GM12878 (cell line): ENCODE measurements at regions not wholly inside any gene's neighbourhood (a gene's known extent, or its start where the extent isn't known, plus 50 kb on each side); places are given as distances from the start of the nearest gene placed in this dataset.

ENCODE experiments used
- ASH2L ChIP-seq: fragments of 300-600, 200-600 bp; sonication (generic); IDR thresholded peaks from 2 replicates; pipeline ENCODE4 v1.6.1; 2017; ENCODE audit warnings: low read depth, mild to moderate bottlenecking, borderline replicate concordance
- ATF7 ChIP-seq: fragments of 450-650 bp; IDR thresholded peaks from 2 replicates; pipeline ENCODE4 v1.6.1; 2016; ENCODE audit warnings: low read depth, mild to moderate bottlenecking
- BCL11A ChIP-seq: IDR thresholded peaks from 2 replicates; pipeline ENCODE4 v1.6.1; 2011; ENCODE audit warnings: low read depth, low read length
- EP300 ChIP-seq, 2 experiments: fragments of 150-350 bp in 1 of 2; IDR thresholded peaks; 2 replicates each; pipeline ENCODE4 v1.6.1; 2011 to 2012; ENCODE audit warnings: low read depth in 2 of 2, low read length in 2 of 2, borderline replicate concordance in 1 of 2, improper control_type of control experiment in 1 of 2, inconsistent platforms in 1 of 2; ENCODE audit not compliant: control insufficient read depth in 1 of 2
- ESRRA ChIP-seq: IDR thresholded peaks from 2 replicates; pipeline ENCODE4 v1.6.1; 2012; ENCODE audit warnings: mild to moderate bottlenecking, low read length, improper control_type of control experiment
- KDM1A ChIP-seq: fragments of 200-600 bp; sonication (generic); IDR thresholded peaks from 2 replicates; pipeline ENCODE4 v1.6.1; 2016; ENCODE audit warnings: borderline replicate concordance
- NFYB ChIP-seq: IDR thresholded peaks from 2 replicates; pipeline ENCODE4 v1.6.1; 2011; ENCODE audit warnings: low read depth, mild to moderate bottlenecking, low read length, improper control_type of control experiment, moderate library complexity; ENCODE audit not compliant: insufficient read depth
- POLR2A ChIP-seq: IDR thresholded peaks from 2 replicates; pipeline ENCODE4 v1.6.1; 2011; ENCODE audit warnings: low read depth, mild to moderate bottlenecking, low read length
- POLR2AphosphoS5 ChIP-seq: IDR thresholded peaks from 2 replicates; pipeline ENCODE4 v1.6.1; 2011; ENCODE audit warnings: mild to moderate bottlenecking, low read length, inconsistent platforms
- RCOR1 ChIP-seq: conservative IDR thresholded peaks from 2 replicates; pipeline ENCODE4 v1.6.1; 2012; ENCODE audit warnings: low read depth, low read length, improper control_type of control experiment
- YY1 ChIP-seq: IDR thresholded peaks from 2 replicates; pipeline ENCODE4 v1.6.1; 2011; ENCODE audit warnings: low read depth, mild to moderate bottlenecking, low read length
- TF ChIP-seq, protein P1 (sequence below), 3 experiments: IDR thresholded peaks in 2 of 3; conservative IDR thresholded peaks in 1 of 3; 2 replicates each; pipeline ENCODE4 v1.5.1; 2011; ENCODE audit warnings: low read depth in 3 of 3, low read length in 3 of 3, mild to moderate bottlenecking in 3 of 3, control low read depth in 2 of 3, moderate library complexity in 2 of 3, inconsistent platforms in 1 of 3, mixed read lengths in 1 of 3; ENCODE audit not compliant: control insufficient read depth in 2 of 3, insufficient read depth in 1 of 3; ENCODE audit errors: extremely low read depth in 1 of 3
- TF ChIP-seq, protein P2 (sequence below): IDR thresholded peaks from 2 replicates; pipeline ENCODE4 v1.6.1; 2011; ENCODE audit warnings: mild to moderate bottlenecking, low read depth, low read length, moderate library complexity; ENCODE audit not compliant: insufficient replicate concordance
- TF ChIP-seq, protein P3 (sequence below): IDR thresholded peaks from 2 replicates; pipeline ENCODE4 v1.6.1; 2012; ENCODE audit warnings: mild to moderate bottlenecking, low read depth, low read length

DNA sequence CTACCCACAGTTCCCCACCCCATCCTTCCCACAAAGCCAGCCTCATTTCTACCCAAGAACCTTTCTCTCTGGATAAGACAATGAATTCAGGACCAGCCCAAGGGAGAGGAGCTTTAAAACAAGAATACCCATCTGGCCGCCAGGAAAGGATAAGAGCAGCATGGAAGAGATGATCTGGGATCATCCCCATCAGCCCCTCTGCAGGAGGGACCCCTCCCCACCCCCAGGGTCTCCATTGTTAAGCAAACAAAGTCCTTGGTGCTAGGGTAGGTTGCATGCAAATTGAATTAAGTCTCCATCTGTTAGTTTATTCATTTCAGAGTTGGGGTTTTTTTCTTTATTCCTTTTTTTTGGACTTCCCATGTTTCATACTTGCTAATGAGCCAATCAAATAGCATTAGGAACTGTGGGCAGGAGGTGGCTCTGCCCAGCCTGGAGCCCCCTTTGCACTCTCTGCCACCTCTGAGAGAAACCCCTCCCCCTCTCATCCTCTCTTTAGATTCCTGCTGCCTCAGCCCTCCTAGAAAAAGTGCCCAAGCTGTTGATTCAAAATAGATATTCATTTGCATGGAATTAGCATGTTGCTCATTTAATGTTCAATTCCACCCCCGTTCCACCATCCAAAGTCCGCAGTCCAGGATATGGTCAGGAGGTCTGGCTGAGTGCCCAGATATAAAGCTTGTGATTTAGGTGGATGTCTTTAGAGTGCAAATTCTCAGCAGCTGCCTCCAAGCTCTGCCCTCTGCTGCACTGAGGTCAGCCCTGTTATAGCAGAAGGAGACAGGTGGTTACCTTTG lies 138.5 kb upstream of the NCAM1 start:
- TF ChIP-seq ATF7 = no peak
- TF ChIP-seq, protein P1, sequence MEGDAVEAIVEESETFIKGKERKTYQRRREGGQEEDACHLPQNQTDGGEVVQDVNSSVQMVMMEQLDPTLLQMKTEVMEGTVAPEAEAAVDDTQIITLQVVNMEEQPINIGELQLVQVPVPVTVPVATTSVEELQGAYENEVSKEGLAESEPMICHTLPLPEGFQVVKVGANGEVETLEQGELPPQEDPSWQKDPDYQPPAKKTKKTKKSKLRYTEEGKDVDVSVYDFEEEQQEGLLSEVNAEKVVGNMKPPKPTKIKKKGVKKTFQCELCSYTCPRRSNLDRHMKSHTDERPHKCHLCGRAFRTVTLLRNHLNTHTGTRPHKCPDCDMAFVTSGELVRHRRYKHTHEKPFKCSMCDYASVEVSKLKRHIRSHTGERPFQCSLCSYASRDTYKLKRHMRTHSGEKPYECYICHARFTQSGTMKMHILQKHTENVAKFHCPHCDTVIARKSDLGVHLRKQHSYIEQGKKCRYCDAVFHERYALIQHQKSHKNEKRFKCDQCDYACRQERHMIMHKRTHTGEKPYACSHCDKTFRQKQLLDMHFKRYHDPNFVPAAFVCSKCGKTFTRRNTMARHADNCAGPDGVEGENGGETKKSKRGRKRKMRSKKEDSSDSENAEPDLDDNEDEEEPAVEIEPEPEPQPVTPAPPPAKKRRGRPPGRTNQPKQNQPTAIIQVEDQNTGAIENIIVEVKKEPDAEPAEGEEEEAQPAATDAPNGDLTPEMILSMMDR (IDR thresholded peaks at IDR 0.05 in 2 of 3, conservative IDR thresholded peaks at IDR 0.05 in 1 of 3; ENCODE audit: control insufficient read depth in 2 of 3, extremely low read depth in 1 of 3, insufficient read depth in 1 of 3, low read depth in 3 of 3, low read length in 3 of 3) = no peak
- no peak for TF ChIP-seq EP300 (IDR thresholded peaks at IDR 0.05; ENCODE audit: borderline replicate concordance in 1 of 2, control insufficient read depth in 1 of 2, low read depth in 2 of 2, low read length in 2 of 2)
- TF ChIP-seq, protein P2, sequence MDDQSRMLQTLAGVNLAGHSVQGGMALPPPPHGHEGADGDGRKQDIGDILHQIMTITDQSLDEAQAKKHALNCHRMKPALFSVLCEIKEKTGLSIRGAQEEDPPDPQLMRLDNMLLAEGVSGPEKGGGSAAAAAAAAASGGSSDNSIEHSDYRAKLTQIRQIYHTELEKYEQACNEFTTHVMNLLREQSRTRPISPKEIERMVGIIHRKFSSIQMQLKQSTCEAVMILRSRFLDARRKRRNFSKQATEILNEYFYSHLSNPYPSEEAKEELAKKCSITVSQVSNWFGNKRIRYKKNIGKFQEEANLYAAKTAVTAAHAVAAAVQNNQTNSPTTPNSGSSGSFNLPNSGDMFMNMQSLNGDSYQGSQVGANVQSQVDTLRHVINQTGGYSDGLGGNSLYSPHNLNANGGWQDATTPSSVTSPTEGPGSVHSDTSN = no peak
- no peak for TF ChIP-seq ASH2L
- no peak for TF ChIP-seq POLR2A
- TF ChIP-seq RCOR1 = no peak
- no peak for TF ChIP-seq NFYB
- TF ChIP-seq YY1 = no peak
- TF ChIP-seq BCL11A = no peak
- TF ChIP-seq, protein P3, sequence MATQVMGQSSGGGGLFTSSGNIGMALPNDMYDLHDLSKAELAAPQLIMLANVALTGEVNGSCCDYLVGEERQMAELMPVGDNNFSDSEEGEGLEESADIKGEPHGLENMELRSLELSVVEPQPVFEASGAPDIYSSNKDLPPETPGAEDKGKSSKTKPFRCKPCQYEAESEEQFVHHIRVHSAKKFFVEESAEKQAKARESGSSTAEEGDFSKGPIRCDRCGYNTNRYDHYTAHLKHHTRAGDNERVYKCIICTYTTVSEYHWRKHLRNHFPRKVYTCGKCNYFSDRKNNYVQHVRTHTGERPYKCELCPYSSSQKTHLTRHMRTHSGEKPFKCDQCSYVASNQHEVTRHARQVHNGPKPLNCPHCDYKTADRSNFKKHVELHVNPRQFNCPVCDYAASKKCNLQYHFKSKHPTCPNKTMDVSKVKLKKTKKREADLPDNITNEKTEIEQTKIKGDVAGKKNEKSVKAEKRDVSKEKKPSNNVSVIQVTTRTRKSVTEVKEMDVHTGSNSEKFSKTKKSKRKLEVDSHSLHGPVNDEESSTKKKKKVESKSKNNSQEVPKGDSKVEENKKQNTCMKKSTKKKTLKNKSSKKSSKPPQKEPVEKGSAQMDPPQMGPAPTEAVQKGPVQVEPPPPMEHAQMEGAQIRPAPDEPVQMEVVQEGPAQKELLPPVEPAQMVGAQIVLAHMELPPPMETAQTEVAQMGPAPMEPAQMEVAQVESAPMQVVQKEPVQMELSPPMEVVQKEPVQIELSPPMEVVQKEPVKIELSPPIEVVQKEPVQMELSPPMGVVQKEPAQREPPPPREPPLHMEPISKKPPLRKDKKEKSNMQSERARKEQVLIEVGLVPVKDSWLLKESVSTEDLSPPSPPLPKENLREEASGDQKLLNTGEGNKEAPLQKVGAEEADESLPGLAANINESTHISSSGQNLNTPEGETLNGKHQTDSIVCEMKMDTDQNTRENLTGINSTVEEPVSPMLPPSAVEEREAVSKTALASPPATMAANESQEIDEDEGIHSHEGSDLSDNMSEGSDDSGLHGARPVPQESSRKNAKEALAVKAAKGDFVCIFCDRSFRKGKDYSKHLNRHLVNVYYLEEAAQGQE = no peak
- TF ChIP-seq ESRRA = no peak
- no peak for TF ChIP-seq KDM1A
- no peak for TF ChIP-seq POLR2AphosphoS5
